H9 (cell line): ENCODE measurements at regions not wholly inside any gene's neighbourhood (a gene's known extent, or its start where the extent isn't known, plus 50 kb on each side); places are given as distances from the start of the nearest gene placed in this dataset.

ENCODE experiments used
- DNase-seq: peaks from one replicate; pipeline ENCODE4 v3.0.0-alpha.2; 2017
- H2AFZ ChIP-seq: one replicate; pipeline ENCODE4 v1.6.1; 2013; ENCODE audit warnings: mild to moderate bottlenecking, low read length, control low read depth, moderate library complexity
- H2AK5ac ChIP-seq: 2 replicates; pipeline ENCODE4 v1.6.1; 2013; ENCODE audit warnings: low read length, control low read depth, mixed read lengths; ENCODE audit not compliant: insufficient read length
- H2BK120ac ChIP-seq: one replicate; pipeline ENCODE4 v1.6.1; 2013; ENCODE audit warnings: low read depth, mild to moderate bottlenecking, low read length, control low read depth, inconsistent platforms; ENCODE audit not compliant: poor library complexity, severe bottlenecking
- H2BK12ac ChIP-seq: 2 replicates; pipeline ENCODE4 v1.6.1; 2013; ENCODE audit warnings: low read length, control low read depth, mixed read lengths, low read depth; ENCODE audit not compliant: insufficient read length
- H2BK15ac ChIP-seq: 2 replicates; pipeline ENCODE4 v1.6.1; 2013; ENCODE audit warnings: low read depth, low read length, control low read depth
- H2BK20ac ChIP-seq: one replicate; pipeline ENCODE4 v1.6.1; 2013; ENCODE audit warnings: low read depth, mild to moderate bottlenecking, low read length, control low read depth, inconsistent platforms; ENCODE audit not compliant: poor library complexity, severe bottlenecking
- H2BK5ac ChIP-seq: 2 replicates; pipeline ENCODE4 v1.6.1; 2013; ENCODE audit warnings: low read length, control low read depth, mixed read lengths; ENCODE audit not compliant: insufficient read length
- H3K14ac ChIP-seq: 2 replicates; pipeline ENCODE4 v1.6.1; 2013; ENCODE audit warnings: low read length, control low read depth; ENCODE audit not compliant: insufficient read depth
- H3K18ac ChIP-seq: 2 replicates; pipeline ENCODE4 v1.6.1; 2013; ENCODE audit warnings: low read depth, mild to moderate bottlenecking, mixed read lengths, low read length, control low read depth; ENCODE audit not compliant: insufficient read length
- H3K23ac ChIP-seq: 2 replicates; pipeline ENCODE4 v1.6.1; 2013; ENCODE audit warnings: low read length, control low read depth, mixed read lengths, low read depth; ENCODE audit not compliant: insufficient read length
- H3K23me2 ChIP-seq: 2 replicates; pipeline ENCODE4 v1.6.1; 2013; ENCODE audit warnings: low read depth, mild to moderate bottlenecking, mixed read lengths, low read length, control low read depth; ENCODE audit not compliant: insufficient read length, poor library complexity, severe bottlenecking
- H3K27ac ChIP-seq: 2 replicates; pipeline ENCODE4 v1.5.1; 2013; ENCODE audit warnings: low read length, control low read depth, mixed read lengths, low read depth; ENCODE audit not compliant: insufficient read length
- H3K27me3 ChIP-seq: 2 replicates; pipeline ENCODE4 v1.6.1; 2013; ENCODE audit warnings: low read length, control low read depth, inconsistent platforms; ENCODE audit not compliant: insufficient read depth
- H3K4ac ChIP-seq: 2 replicates; pipeline ENCODE4 v1.6.1; 2013; ENCODE audit warnings: low read depth, mild to moderate bottlenecking, control low read depth, inconsistent platforms, low read length, moderate library complexity
- H3K4me1 ChIP-seq: 2 replicates; pipeline ENCODE4 v1.6.1; 2013; ENCODE audit warnings: low read length, control low read depth, inconsistent platforms; ENCODE audit not compliant: insufficient read depth
- H3K4me2 ChIP-seq: 2 replicates; pipeline ENCODE4 v1.6.1; 2013; ENCODE audit warnings: low read length, control low read depth, mixed read lengths; ENCODE audit not compliant: insufficient read length, insufficient read depth
- H3K56ac ChIP-seq: 2 replicates; pipeline ENCODE4 v1.6.1; 2013; ENCODE audit warnings: low read depth, mild to moderate bottlenecking, mixed read lengths, low read length, control low read depth; ENCODE audit not compliant: insufficient read length
- H3K79me1 ChIP-seq: 2 replicates; pipeline ENCODE4 v1.6.1; 2013; ENCODE audit warnings: low read depth, mild to moderate bottlenecking, moderate library complexity, low read length, control low read depth, inconsistent platforms; ENCODE audit not compliant: insufficient read depth, poor library complexity, severe bottlenecking
- H3K79me2 ChIP-seq: 2 replicates; pipeline ENCODE4 v1.6.1; 2013; ENCODE audit warnings: low read length, control low read depth, inconsistent platforms; ENCODE audit not compliant: insufficient read depth
- H3K9ac ChIP-seq: 2 replicates; pipeline ENCODE4 v1.6.1; 2013; ENCODE audit warnings: low read length, control low read depth, mixed read lengths; ENCODE audit not compliant: insufficient read length; ENCODE audit errors: extremely low read depth
- H3K9me3 ChIP-seq: one replicate; pipeline ENCODE4 v1.6.1; 2013; ENCODE audit warnings: low read depth, low read length, inconsistent platforms; ENCODE audit not compliant: control insufficient read depth
- H3T11ph ChIP-seq: one replicate; pipeline ENCODE4 v1.6.1; 2013; ENCODE audit warnings: mild to moderate bottlenecking, low read length, control low read depth, inconsistent platforms
- H4K20me1 ChIP-seq: one replicate; pipeline ENCODE4 v1.6.1; 2013; ENCODE audit not compliant: control insufficient read depth, insufficient read length, insufficient read depth
- H4K5ac ChIP-seq: 2 replicates; pipeline ENCODE4 v1.6.1; 2013; ENCODE audit warnings: low read depth, mild to moderate bottlenecking, mixed read lengths, low read length, control low read depth; ENCODE audit not compliant: insufficient read length
- H4K8ac ChIP-seq: replicated peaks from 2 replicates; pipeline ENCODE4 v1.6.1; 2013; ENCODE audit warnings: low read length, control low read depth, mixed read lengths, low read depth; ENCODE audit not compliant: insufficient read length
- H4K91ac ChIP-seq: 2 replicates; pipeline ENCODE4 v1.6.1; 2013; ENCODE audit warnings: low read depth, mild to moderate bottlenecking, moderate library complexity, mixed read lengths, low read length, control low read depth; ENCODE audit not compliant: insufficient read length
- H3K27ac Mint-ChIP-seq, 3 experiments: 2 replicates in 2 of 3; 3 replicates in 1 of 3; pipeline ENCODE4 v1.8.0; 2020 to 2021; ENCODE audit warnings: mixed read lengths in 3 of 3, mild to moderate bottlenecking in 1 of 3, moderate library complexity in 1 of 3
- H3K27me3 Mint-ChIP-seq: 2 replicates; pipeline ENCODE4 v1.8.0; 2021; ENCODE audit warnings: low read depth, mild to moderate bottlenecking, moderate library complexity, mixed read lengths
- H3K36me3 Mint-ChIP-seq, 3 experiments: 2 replicates in 2 of 3; 3 replicates in 1 of 3; pipeline ENCODE4 v1.8.0; 2020 to 2021; ENCODE audit warnings: low read depth in 3 of 3, mixed read lengths in 3 of 3; ENCODE audit not compliant: insufficient read depth in 1 of 3
- H3K4me1 Mint-ChIP-seq, 2 experiments: 2 replicates each; pipeline ENCODE4 v1.8.0; 2020; ENCODE audit warnings: mixed read lengths in 2 of 2
- H3K4me3 Mint-ChIP-seq, 2 experiments: 2 replicates in 1 of 2; 3 replicates in 1 of 2; pipeline ENCODE4 v1.8.0; 2020 to 2021; ENCODE audit warnings: mild to moderate bottlenecking in 2 of 2, mixed read lengths in 2 of 2, moderate library complexity in 1 of 2
- H3K9me3 Mint-ChIP-seq, 2 experiments: 2 replicates in 1 of 2; 3 replicates in 1 of 2; pipeline ENCODE4 v1.8.0; 2020; ENCODE audit warnings: mild to moderate bottlenecking in 2 of 2, mixed read lengths in 2 of 2, moderate library complexity in 1 of 2
- WGBS: extraction: QIAGEN DNeasy Blood & Tissue Kit; methylation state at CpG from one replicate; pipeline ENCODE4 v1.1.7; 2013; ENCODE audit warnings: missing lambda C conversion rate, low lambda C conversion rate, mixed read lengths; ENCODE audit not compliant: insufficient read length; ENCODE audit errors: extremely low coverage; 5-methylcytosine and 5-hydroxymethylcytosine counted together
- TF ChIP-seq, protein P1 (sequence below): fragments of 200-600 bp; sonication (generic); conservative IDR thresholded peaks from 3 replicates; pipeline ENCODE4 v1.8.0; 2021; ENCODE audit warnings: antibody characterized with exemption, mild to moderate bottlenecking

DNA sequence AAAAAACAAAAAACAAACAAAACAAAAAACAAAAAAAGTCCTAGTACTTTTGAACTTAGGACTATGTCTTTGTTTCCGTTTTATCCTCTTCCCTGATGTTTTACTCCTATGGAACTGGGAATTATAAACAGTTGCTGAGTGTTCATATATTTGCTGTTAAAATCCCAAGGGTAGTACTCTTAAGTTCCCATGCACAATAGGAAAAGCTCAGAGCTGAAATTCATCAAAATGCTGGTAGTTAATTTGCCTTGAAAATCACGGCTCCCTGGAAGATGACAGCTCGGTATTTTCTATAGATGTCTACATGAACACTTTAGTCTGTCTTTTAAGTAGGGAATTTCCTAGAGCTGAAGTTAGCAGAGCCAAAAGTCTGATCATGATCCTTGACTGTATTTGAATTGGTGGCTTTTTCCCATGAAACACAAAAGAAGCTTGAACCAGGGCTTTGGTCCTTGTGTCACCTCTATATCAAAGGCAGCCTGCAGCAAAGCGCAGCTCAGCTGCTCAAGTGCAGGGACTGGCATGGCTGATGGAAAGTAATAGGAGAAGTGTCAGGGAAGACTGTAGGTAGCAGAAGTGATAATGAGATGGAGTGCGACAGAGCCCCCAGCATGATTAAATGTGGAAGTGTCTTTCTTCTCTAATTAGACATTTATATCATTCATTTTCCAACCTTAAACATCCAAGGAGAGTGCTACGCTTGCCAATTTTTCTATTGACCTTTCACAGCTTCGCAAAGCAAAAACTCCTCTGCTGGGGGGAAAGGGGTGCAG lies 310.9 kb downstream of the TRIM36 start:
- Histone ChIP-seq H2BK120ac (no peak overlapping the region), H3K27me3 (no peaks in the 10 kb centered on the region), H2AFZ (no peak overlapping the region), H2BK12ac (no peak overlapping the region), H3T11ph (no peak overlapping the region), H2BK15ac (no peak overlapping the region), H3K18ac (no peak overlapping the region), H4K5ac (no peak overlapping the region), H3K4me2 (no peak overlapping the region), H2AK5ac (no peak overlapping the region), H3K79me2 (no peaks in the 10 kb centered on the region), H3K23me2 (no peaks in the 10 kb centered on the region), H4K8ac (no peak overlapping the region), H3K9ac (no peak overlapping the region), H4K20me1 (no peaks in the 10 kb centered on the region), H3K79me1 (no peaks in the 10 kb centered on the region), H2BK5ac (no peak overlapping the region), H3K27ac (no peak overlapping the region), H3K4me1 (no peaks in the 10 kb centered on the region), H3K56ac (no peak overlapping the region), H3K4ac (no peak overlapping the region), H4K91ac (no peak overlapping the region), H3K14ac (no peak overlapping the region), H2BK20ac (no peak overlapping the region), H3K23ac (no peak overlapping the region), H3K9me3 (no peaks in the 10 kb centered on the region)
- TF ChIP-seq, protein P1, sequence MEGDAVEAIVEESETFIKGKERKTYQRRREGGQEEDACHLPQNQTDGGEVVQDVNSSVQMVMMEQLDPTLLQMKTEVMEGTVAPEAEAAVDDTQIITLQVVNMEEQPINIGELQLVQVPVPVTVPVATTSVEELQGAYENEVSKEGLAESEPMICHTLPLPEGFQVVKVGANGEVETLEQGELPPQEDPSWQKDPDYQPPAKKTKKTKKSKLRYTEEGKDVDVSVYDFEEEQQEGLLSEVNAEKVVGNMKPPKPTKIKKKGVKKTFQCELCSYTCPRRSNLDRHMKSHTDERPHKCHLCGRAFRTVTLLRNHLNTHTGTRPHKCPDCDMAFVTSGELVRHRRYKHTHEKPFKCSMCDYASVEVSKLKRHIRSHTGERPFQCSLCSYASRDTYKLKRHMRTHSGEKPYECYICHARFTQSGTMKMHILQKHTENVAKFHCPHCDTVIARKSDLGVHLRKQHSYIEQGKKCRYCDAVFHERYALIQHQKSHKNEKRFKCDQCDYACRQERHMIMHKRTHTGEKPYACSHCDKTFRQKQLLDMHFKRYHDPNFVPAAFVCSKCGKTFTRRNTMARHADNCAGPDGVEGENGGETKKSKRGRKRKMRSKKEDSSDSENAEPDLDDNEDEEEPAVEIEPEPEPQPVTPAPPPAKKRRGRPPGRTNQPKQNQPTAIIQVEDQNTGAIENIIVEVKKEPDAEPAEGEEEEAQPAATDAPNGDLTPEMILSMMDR = no peak
- H3K36me3 Mint-ChIP-seq = no peaks in the 10 kb centered on the region
- no peaks in the 10 kb centered on the region for H3K27me3 Mint-ChIP-seq
- no CpG with 5 or more reads among the region's 7 CpGs for WGBS
- H3K4me3 Mint-ChIP-seq = no peak overlapping the region
- H3K27ac Mint-ChIP-seq = no peak overlapping the region
- DNase-seq = no peak
- no peaks in the 10 kb centered on the region for H3K9me3 Mint-ChIP-seq
- H3K4me1 Mint-ChIP-seq = peaks cover 4% of the 10 kb centered on the region in 2 experiments
